ENCODE measurements at regions not wholly inside any gene's neighbourhood (a gene's known extent, or its start where the extent isn't known, plus 50 kb on each side); places are given as distances from the start of the nearest gene placed in this dataset.
"Not testable (repeated sequence)": the region's sequence is repeated elsewhere in the genome, so short reads cannot be mapped to it uniquely, and the experiment has no call there.

DNA sequence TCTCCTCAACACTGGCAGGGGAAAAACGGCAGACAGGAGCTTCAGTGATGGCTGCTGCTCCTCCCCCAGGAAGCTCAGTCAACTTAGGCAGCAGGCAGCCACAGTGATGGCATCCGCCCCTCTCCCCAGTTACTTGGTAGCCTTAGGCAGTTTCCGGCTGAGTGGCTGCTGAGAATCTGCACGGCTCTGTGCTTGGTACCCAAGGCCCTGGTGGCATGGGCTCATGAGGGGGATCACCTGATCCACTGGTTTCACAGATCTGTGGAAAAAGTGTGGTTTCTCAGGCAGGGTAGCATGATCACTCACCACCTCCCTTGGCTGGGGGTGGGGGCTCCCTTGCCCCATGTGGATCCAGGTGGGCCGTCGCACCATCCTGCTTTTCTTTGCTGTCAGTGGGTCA lies 244.6 kb upstream of the MDGA2 start:
- no peaks in the 10 kb centered on the region for H3K36me3 ChIP-seq
- 82 to 91% (median 86%) methylated on average over 6 of the region's 6 CpGs for WGBS, 3 donors
- intact Hi-C loops (cut with DNase I): no loop called here
- no peaks in the 10 kb centered on the region for H3K4me1 ChIP-seq (ENCODE audit: insufficient read depth)
- no peaks in the 10 kb centered on the region for H3K27me3 ChIP-seq
- DNase-seq: no peak
- H3K9me3 ChIP-seq: no peaks in the 10 kb centered on the region
- TF ChIP-seq POLR2A (IDR thresholded peaks at IDR 0.05): no peak
- TF ChIP-seq, protein P1, sequence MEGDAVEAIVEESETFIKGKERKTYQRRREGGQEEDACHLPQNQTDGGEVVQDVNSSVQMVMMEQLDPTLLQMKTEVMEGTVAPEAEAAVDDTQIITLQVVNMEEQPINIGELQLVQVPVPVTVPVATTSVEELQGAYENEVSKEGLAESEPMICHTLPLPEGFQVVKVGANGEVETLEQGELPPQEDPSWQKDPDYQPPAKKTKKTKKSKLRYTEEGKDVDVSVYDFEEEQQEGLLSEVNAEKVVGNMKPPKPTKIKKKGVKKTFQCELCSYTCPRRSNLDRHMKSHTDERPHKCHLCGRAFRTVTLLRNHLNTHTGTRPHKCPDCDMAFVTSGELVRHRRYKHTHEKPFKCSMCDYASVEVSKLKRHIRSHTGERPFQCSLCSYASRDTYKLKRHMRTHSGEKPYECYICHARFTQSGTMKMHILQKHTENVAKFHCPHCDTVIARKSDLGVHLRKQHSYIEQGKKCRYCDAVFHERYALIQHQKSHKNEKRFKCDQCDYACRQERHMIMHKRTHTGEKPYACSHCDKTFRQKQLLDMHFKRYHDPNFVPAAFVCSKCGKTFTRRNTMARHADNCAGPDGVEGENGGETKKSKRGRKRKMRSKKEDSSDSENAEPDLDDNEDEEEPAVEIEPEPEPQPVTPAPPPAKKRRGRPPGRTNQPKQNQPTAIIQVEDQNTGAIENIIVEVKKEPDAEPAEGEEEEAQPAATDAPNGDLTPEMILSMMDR (IDR thresholded peaks at IDR 0.05): no peak
- TF ChIP-seq EP300 (IDR thresholded peaks at IDR 0.05): no peak
- H3K4me3 ChIP-seq: no peak overlapping the region
- H3K27ac ChIP-seq: no peak overlapping the region

DNA sequence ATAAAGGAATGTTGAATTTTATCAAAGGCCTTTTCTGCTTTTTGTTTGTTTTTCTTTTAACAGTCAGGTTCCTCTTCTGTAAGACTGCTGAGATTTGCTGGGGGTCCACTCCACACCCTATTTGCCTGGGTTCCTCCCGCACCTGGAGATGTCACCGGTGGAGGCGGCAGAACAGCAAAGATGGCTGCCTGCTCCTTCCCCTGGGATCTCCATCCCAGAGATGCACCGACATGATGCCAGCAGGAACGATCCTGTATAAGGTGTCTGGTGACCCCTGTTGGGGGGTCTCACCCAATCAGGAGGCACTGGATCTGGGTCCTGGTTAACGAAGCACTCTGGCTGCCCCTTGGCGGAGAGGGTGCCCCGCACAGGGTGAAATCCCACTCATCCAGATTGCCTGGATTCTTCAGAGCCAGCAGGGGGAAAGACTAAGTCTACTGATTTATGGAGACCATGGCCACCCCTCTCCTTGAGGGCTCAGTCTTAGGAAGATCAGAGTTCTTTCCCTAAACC lies 244.0 kb upstream of the MDGA2 start:
- no peaks in the 10 kb centered on the region for H3K36me3 ChIP-seq
- 93 to 97% (median 94%) methylated on average over 8 of the region's 8 CpGs for WGBS, 3 donors
- no peaks in the 10 kb centered on the region for H3K9me3 ChIP-seq
- TF ChIP-seq EP300 (IDR thresholded peaks at IDR 0.05) (no peak), POLR2A (IDR thresholded peaks at IDR 0.05) (no peak)
- TF ChIP-seq, protein P1 (IDR thresholded peaks at IDR 0.05): no peak
- H3K27me3 ChIP-seq: no peaks in the 10 kb centered on the region
- no peaks in the 10 kb centered on the region for H3K4me1 ChIP-seq (ENCODE audit: insufficient read depth)
- H3K27ac ChIP-seq: no peak overlapping the region
- no peak overlapping the region for H3K4me3 ChIP-seq
- DNase-seq: no peak
- intact Hi-C loops (cut with DNase I): no loop called here

DNA sequence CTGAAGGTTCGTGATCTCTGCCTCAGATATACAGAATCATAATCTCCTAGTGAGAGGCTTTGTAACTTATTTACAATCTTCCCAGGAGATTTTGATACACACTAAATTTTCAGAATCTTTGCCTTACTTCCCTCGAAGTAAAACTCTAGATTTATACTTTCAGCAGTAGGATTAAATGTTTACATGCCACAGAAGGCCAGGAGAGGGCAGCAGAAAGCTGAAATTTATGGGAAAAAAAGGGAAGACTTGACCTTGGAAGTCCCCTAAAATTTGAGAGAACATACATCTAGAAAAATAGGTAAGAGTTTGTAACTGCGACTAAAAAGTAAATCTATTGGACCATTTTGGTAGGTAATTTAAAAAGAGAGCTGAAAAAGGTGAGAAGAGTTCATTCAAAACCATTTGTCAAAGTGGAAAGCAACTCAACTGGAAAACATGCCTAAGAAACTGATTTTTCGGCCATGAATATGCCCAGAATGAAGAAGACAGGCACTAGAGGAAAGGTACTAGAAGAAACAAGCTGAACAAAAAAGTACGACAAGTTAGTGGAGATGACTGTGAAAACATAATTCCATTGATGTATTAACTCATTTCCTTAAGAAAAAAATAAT lies 242.0 kb upstream of the MDGA2 start:
- TF ChIP-seq EP300 (IDR thresholded peaks at IDR 0.05): no peak
- TF ChIP-seq, protein P1 (IDR thresholded peaks at IDR 0.05): no peak
- no peak overlapping the region for H3K27ac ChIP-seq
- intact Hi-C loops (cut with DNase I): no loop called here
- 55 to 57% (median 57%) methylated on average over 5 of the region's 5 CpGs for WGBS, 3 donors
- no peaks in the 10 kb centered on the region for H3K4me1 ChIP-seq (ENCODE audit: insufficient read depth)
- no peak for DNase-seq
- no peaks in the 10 kb centered on the region for H3K36me3 ChIP-seq
- H3K9me3 ChIP-seq: no peaks in the 10 kb centered on the region
- H3K27me3 ChIP-seq: no peaks in the 10 kb centered on the region
- no peak overlapping the region for H3K4me3 ChIP-seq

DNA sequence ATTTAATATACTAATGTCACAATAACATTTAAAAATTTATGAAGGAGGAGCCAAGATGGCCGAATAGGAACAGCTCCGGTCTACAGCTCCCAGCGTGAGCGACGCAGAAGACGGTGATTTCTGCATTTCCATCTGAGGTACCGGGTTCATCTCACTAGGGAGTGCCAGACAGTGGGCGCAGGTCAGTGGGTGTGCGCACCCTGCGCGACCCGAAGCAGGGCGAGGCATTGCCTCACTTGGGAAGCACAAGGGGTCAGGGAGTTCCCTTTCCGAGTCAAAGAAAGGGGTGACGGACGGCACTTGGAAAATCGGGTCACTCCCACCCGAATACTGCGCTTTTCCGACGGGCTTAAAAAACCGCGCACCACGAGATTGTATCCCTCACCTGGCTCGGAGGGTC lies 225.7 kb upstream of the MDGA2 start:
- H3K4me3 ChIP-seq; DNase-seq; H3K36me3 ChIP-seq; intact Hi-C loops (cut with DNase I); H3K27ac ChIP-seq; H3K9me3 ChIP-seq; H3K27me3 ChIP-seq; H3K4me1 ChIP-seq (ENCODE audit: insufficient read depth): not testable (repeated sequence)
- WGBS, 3 donors: 92 to 95% (median 93%) methylated on average over 24 to 25 of the region's 25 CpGs

DNA sequence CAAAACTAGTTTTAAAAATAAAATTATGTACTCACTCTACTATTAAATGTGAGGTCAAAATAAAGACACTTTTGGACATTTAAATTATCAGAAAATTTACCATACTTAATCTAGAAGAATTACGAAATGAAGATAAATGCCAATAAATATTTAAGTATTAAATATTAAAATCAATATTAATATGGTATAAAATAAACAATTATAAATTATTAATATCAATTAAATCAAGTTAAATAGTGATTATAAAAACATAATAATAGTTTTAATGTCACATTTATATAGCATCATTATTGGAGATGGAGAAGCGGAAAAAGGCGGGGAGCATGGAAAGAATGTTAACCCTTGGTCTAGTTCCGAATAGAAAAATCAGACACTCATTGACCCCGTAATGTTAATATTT lies 224.3 kb upstream of the MDGA2 start:
- intact Hi-C loops (cut with DNase I): no loop called here
- TF ChIP-seq, protein P1 (IDR thresholded peaks at IDR 0.05): no peak
- TF ChIP-seq EP300 (IDR thresholded peaks at IDR 0.05): no peak
- no peak for TF ChIP-seq POLR2A (IDR thresholded peaks at IDR 0.05)
- Histone ChIP-seq H3K27me3 (no peaks in the 10 kb centered on the region), H3K36me3 (no peaks in the 10 kb centered on the region), H3K9me3 (no peaks in the 10 kb centered on the region), H3K27ac (no peak overlapping the region), H3K4me1 (ENCODE audit: insufficient read depth) (no peaks in the 10 kb centered on the region), H3K4me3 (no peak overlapping the region)
- DNase-seq: no peak
- WGBS, 3 donors: 73 to 77% (median 73%) methylated on average over 5 of the region's 5 CpGs

All from ovary (tissue), 7 donors.